TTC549 (cell line): ENCODE measurements at regions not wholly inside any gene's neighbourhood (a gene's known extent, or its start where the extent isn't known, plus 50 kb on each side); places are given as distances from the start of the nearest gene placed in this dataset.

Source experiments
- FAIRE-seq: peaks from 2 replicates; lab custom pipeline; 2012; peaks lifted over from hg19 to GRCh38; lab: Jason Lieb, UNC

DNA sequence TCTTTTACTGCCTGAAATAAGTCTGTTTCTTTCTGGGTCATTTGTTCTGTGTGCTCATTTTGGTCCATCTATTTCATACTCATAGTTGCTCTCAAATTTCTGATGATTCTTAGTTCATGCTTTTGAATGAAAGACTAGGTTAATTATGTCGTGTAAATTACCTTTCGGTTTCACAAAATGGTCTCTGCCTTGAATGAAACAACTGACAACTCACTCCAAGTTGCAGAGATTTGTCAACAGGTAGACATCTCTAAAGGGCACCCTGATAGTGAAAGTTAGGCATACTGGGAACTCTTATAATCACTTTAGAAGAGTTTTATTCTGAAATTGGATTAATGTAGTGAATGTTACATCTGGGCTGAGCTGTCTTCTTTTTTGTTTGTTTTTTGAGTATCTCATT lies 726.9 kb downstream of the PDHA2 start:
- FAIRE-seq, result no peak

DNA sequence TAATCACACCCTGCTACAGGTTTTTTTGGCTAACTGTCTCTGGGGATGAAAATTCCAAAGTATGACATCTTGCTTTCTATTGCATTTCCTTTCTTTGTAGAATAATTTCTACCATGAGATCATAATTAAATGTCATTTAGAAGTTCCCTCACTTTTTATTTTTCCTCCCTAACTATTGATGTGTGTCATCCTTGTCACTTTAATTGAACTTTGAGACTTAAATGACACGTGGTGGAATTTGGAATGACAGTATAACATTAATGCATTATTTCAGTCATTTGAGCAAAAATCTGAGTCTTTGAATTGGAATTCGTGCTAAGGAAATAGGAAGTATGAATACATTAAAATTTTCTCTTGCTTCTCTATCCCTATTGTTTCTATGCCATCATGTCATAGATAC lies 745.4 kb downstream of the PDHA2 start:
- no peak for FAIRE-seq

DNA sequence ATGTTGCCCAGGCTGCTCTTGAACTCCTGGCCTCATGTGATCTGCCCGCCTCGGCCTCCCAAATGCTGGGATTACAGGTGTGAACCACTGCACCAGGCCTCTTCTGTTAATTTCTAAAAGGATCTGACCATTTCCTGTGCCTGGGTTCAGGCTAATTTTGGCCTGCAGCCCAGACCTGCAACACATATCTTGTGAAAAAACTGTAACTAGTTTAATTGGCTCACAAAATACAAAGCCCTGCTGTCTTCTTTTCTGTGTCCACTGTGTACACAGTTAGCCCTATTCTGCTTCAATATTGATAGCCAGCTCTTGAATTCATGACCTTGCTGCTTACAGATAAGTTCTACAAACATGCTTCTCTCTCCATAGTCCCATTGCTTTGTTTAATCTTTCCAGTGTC lies 753.5 kb downstream of the PDHA2 start:
- no peak for FAIRE-seq

DNA sequence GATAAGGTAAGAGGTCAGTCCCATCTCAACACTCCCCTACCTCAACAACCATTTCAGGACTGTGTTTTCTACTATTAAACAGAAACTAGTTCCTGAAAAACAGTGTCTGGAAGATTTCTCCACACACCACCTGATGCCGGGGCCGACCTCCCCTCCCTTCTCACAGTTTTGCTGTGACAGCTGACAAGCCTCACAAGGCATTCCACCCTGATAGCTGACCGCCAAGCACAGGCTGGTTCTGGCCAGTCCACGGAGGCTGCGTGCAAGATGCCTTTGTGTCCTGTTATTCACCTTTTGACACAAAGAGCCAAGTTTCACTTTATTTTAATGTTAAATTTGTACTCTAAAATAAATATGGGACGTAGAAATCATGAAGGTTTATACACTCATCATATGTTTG lies 758.6 kb downstream of the PDHA2 start:
- FAIRE-seq, result no peak

DNA sequence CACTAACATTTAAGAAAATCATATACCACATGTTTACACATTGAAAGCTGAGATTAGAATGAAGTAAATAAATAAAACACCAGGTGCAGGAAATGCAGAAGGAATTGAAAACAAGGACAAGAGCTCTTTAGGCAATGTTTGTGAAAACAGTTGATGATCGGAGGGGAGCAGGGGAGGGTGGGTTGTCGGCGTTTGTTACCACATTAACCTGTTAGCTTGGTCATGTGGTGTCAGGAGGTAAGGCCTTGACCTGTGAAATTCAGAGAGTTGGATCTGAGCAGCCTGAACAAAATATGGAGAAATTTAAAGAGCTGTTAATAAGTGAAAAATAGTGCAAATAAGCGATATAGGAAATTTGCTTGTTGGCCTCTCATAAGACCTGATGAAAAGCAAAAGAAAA lies 759.9 kb downstream of the PDHA2 start:
- FAIRE-seq, result no peak

DNA sequence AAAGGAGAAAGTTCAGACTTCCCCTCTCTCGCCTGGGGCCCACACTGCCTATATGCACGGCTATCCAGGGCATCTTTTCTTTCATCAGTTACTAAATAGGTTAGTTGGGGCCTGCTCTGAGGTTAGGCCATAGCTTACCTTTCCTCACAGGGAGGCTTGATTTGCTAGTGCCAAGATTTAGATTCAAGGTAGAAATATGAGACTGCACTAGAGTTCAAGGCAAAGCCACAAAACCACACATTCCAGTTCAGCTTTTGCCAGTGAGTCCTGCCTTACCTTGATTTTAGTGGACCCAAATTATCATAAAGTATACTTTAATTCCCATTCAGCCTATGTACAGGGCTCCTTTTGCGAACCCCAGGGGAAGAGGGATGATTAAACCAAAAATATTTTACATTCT lies 762.8 kb downstream of the PDHA2 start:
- no peak for FAIRE-seq

DNA sequence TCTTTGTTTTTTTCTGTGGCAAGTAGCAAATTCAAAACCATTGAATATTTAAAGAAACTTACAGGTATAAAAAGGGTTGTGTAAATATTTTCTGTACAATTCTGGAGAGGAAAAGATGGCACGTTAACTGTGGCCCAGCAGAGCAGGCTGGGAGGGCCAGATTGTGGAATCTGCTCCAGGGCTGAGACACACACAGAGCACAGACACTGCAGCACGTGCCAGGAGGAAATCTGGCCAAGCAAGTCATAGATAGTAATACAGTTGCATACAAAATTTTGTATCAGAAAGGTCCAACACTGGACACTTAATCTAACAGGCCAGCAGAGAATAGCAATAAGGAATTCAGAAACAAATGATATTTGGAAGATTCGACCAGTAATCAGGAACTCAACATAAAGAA lies 763.7 kb downstream of the PDHA2 start:
- no peak for FAIRE-seq

DNA sequence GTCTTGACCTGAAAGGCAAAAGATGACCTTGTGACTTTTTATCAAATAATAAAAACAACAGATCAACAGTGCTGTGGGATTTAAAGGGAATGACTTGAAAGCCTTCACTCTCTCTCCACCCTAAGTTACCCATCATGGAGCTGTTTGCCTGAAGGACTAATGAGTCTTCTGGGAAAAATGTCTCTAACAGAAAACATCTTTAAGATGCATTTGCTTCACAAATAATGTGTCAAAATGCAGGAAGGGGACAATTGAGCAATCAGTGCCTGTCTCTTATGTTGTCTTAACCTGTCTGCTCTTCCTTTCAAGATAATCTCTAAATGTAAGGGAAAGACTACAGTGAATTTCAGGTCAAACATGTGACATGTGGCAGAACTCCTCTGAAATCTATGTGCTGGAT lies 766.6 kb downstream of the PDHA2 start:
- no peak for FAIRE-seq

DNA sequence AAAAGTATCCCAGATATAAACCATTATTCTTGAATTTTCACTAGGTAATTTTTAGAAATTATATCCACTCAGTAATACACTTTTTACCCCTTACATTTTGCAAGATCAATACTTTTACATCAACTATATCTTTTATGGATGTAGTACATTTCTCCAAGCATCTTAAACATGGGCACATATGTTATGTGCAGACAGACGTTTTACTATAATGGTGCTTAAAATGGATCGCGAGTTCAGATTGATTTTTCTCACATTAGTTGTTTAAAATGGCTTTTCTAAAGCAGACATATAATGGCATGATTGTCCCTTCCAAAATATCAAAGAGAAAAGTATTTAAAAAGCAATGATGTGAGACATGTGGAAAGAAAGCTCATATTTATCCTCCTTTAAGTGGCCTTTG lies 786.1 kb downstream of the PDHA2 start:
- FAIRE-seq, result no peak

DNA sequence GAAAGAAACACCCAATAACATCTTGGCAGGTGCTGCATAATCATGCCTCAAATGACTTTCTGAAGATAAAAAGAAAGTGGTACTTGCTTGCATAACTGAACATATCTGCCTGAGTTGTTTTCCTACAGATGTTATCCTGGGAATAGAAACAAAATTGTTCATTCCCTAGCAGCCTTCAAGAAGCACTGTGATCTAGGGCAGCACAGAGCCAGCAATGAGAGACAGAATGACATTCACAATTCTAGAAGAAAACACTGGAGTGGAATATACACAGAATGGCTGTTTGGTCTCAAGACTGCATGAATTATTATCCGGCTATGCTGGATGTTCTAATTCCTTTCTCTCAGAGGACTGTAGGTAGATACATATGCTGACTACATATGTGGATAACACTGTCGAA lies 790.9 kb downstream of the PDHA2 start:
- no peak for FAIRE-seq

DNA sequence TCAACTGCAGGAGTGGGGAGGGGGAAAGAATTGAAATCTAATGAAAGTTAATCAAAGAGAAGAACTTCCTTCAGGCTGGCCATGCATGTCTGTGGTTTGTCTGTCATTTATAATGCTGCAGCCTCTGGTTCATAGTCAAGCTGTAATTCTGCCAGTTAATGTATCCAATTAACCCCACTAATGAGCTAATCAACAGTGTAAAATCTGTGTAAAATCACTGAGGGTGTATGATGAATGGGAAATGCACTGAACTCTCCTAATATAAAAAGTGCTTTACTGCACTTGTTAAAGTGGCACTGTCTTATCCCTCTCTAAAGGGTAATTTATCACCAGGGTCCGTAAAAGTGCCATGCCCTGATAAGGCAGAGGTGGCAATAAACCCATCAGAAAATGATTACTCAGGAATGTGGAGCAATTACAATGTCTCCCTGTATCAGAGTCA lies 798.1 kb downstream of the PDHA2 start:
- no peak for FAIRE-seq

DNA sequence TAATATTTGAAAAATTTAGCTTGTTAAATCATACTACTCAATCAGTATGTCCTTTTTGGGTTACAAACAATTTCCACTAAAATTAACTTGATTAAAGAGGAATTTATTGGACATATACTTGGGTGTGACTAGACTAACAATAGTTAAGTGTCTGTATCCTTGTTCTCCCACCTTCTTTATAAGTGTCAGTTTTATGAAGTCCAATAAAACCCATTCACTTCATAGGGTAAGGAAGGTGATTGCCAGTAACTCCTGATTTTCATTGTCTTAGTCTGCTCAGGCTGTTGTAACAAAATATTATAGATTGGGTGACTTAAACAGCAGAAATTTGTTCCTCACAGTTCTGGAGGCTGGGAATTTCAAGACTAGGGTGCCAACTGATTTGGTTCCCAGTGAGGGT lies 800.0 kb downstream of the PDHA2 start:
- FAIRE-seq, result no peak

DNA sequence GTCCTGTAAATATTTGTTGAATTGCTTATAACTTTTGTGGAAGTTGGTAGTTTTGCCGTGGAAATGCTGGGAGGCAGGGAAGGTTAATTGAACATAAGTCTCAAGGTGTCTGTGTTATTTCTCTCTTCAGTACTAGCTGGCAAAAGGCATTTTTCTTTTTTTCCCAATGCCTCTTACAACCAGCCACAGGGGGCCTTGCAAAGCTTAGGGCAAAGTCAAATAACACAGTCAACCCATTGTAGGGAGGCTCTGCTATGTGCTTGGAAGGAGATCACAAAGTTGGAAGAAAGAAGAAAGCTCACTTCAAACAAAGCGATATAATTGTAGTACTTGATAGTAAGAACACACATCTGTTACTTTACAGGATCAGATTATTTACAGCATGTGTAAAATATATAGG lies 802.6 kb downstream of the PDHA2 start:
- FAIRE-seq, result no peak

DNA sequence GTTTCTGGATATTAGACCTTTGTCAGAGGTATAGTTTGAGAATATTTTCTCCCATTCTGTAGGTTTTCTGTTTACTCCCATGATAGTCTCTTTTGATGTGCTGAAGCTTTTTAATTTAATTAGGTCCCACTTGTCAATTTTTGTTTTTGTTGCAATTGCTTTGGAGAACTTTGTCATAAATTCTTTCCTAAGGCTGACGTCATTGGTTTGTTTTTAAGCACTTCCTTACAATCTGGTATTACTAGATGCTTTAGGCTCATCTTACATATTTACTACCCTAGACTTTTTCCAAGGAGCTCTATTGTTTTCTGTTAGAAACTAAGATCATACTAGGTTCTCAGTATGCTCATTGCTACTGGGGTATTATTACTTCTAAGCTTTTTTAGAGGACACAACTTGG lies 806.3 kb downstream of the PDHA2 start:
- no peak for FAIRE-seq

DNA sequence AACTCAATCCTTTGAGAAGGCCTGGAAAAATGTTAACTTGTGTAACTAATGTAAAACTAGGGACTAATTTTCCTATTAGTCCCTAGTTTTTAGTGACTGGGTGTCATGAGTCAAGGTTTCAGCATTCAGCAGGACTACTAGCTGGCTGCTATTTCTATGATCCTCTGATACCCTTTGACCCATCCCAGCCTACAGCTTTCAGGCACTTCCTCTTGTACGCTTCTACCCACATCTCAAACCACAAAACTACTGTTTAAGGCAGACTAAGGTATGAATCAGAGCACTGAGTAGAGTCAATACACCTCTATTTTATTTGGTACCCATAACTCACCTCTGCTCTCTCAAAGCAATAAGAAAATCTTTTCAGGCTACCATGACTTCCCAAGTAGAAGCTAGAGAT lies 809.6 kb downstream of the PDHA2 start:
- no peak for FAIRE-seq

DNA sequence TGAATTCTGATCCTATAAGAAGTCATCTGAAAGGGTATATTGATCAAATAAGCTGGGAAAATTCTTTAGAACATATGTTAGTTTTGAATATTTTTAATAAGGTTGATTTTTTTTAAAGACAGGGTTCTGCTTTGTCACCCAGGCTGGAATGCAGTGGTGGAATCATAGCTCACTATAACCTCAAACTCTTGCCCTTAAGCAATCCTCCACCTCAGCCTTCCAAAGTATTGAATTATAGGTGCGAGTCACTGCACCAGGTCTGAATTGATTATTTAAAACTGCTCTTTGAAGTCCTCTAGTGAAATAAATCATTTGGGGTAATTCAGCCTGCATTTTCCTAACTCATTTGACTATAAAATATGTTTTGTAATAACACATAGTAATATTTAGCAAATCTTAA lies 812.3 kb downstream of the PDHA2 start:
- no peak for FAIRE-seq

DNA sequence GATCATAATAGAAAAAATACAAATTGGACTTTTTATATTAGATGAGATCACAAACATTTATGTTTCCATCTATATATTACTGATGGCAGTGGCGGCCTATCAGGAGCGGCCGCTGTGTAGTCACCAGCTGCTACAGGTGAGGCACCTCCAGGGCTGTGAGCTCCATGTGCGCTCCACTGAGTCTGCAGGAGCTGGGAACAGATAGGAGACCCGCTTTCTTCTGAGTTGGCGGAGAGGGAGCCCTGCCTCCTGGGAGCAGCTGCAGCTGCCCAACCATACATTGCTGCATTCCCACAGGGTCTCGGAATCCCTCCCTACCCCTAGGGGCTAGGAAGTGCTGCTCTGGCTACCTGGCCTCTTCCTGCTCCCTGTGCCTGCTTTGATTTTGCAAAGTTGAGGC lies 812.9 kb downstream of the PDHA2 start:
- FAIRE-seq, result no peak

DNA sequence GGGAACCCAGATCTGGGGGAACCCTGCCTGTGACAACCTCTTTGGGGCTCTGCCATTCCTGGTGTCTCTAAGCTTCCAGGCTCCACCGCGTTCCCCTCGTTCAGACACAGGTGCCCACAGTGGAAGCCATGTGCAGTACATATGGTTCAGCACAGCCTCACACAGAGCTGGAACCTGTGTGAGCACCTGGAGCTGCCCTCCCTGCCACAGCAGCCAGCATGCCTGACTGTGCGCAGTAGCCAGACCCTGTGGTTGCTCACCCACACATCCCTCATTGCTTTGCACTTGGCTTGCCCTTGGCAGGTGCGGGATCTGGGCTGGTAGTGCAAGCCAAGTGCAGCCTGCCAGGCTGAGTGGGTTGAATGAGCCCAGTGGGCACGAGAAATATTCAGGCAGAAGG lies 814.2 kb downstream of the PDHA2 start:
- no peak for FAIRE-seq

DNA sequence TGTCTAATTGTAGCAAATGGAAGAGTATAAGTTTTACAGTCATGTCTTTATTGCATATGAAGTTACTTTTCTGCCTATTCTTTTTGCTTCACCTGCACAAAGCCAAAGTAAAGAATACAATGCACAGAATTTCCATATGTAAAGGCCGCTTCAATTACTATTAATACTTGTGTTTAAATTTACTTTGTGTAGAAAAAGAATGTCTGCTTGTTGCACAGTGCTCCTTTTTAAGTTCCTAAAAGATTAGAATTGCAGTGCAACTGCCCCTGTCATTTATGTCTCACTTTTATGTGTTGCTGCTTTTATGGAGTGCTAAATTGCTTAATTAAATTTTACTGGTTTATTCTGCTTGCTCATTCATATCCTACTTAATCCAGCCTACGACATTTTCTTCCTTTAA lies 830.5 kb downstream of the PDHA2 start:
- no peak for FAIRE-seq

DNA sequence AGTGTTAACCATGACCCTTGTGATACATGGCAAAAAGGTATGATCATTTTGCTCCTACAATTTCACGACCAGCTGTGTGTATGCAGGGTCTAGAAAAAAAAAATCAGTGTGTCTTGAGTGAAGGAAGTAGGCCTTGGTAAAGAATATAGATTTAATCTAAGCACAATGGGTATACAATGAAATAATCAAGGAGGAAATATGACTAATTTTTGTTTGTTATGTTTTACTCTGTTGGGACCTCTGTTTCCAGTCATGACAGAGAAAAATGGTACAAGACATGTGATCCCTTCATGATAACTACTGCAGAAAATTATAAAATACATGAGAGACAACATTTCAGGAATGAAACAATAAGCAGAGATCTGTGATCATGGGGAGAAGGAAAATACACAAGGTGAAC lies 835.5 kb downstream of the PDHA2 start:
- no peak for FAIRE-seq

DNA sequence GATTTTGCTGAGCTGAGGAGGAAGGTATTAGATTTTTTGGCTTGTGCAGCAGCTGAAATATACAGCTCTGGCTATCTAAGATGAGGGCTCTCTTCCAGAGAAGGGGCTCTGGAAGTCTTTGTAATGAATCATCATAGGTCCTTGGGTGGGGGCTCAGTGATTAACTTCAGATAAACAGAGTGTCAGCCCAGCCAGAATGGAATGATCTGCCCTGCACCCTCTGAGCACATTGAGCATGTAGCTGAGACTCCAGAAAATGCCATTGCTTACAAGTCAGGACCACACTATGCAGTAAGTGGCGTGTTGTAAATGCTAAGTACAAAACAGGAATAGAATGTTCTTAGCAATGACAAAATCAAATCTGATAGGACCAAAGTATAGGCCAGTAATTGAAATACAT lies 836.0 kb downstream of the PDHA2 start:
- no peak for FAIRE-seq

DNA sequence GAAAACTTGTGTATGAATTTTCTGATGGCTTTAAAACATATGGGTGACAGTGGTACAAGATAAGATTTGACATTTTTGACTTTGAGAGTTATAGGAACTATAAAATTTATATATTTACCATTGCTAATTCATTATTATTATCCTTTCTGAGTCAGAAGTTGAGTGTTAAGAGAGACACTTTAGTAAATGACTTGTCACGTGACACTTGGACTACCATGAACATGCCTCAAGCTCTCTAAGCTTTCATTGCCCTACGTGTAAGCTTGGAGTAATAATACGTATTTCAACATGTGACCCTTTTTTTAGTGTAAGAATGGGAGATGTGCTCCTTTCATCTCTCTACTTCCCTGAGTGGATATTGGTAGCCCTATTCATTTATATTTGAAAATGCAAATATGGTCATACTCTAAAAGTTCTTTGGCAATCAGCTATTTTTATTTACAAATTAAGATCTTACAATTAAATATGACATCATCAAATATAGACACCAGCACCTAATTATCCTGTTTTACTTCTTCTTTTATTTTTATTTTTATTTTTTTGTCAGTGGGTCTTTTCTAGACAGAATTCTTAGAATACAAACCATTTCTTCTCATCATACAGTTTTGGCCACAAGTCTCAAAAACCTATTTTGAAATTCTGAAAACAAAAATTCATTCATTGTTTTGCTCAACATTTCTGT lies 837.0 kb downstream of the PDHA2 start:
- FAIRE-seq, result no peak

DNA sequence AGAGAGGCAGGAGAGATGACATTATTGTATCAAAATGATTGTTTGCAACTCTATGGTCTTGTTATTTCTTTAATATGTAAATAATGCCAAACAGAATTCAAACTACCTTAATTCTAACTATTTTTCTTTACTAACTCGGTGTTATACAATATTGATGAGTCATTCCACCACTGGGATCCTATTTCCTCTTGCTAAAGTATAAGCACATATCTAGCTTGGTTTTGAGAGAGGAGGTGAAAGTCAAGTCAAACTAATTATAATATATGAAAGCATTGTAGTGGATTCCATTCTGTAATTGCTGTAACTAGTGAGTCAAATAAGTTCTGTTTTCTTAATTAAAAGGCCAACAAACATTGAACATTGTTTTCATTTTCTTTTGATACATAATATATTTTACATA lies 837.6 kb downstream of the PDHA2 start:
- FAIRE-seq, result no peak

DNA sequence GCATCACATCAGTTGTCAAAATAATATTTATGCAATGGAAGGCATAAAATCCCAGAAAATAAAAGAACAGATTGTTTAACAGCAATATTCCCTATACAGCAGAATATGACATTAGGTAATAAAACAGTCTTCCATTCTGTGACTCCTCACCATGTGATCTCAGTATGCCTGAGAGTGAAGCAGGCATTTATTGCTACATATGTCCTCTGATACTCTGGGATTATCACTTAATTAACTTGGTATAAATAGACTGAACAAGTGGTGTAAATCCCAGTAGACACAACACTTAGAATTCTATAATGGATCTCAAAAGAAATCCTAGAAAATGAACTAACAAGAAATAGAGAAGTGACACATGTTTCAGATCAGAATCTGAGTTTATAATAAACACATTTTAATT lies 841.3 kb downstream of the PDHA2 start:
- FAIRE-seq, result no peak

DNA sequence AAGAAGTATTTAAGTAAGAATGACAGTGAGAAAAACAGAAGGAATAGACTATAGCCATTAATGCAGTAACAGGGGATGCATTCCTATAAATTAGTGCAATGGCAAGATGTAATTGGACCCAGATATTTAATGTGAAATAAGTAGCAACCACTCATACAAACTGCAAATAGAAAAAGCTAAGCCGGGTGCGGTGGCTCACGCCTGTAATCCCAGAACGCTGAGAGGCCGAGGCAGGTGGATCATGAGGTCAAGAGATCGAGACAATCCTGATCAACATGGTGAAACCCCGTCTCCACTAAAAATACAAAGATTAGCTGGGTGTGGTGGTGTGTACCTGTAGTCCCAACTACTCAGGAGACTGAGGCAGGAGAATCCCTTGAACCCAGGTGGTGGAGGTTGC lies 845.8 kb downstream of the PDHA2 start:
- no peak for FAIRE-seq
